ENCODE measurements at regions not wholly inside any gene's neighbourhood (a gene's known extent, or its start where the extent isn't known, plus 50 kb on each side); places are given as distances from the start of the nearest gene placed in this dataset.

DNA sequence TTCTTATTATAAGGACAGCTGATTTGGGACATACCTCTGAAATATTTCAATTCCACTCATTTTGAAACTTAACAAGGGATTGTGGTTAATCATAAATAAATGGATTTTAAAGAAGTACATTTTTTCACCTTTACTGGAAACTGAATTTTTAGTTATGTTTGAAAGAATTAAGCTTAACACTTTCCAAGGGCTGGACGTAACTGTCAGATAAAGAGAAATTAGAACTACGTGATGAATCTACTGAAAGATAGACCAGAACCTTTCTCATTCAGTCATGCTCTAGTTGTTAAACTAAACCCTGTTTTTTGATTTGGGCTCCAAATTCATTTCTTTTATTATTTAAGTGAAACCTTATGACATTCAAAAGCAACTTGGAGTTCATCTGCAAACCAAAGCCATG is 1892.1 kb upstream of the SEL1L start:
- 94 to 95% methylated on average over 2 of the region's 2 CpGs for WGBS, 2 donors
- ATAC-seq (no peak), FAIRE-seq (no peak), DNase-seq (no peak)
- Histone ChIP-seq H3K4me3 (no peak overlapping the region), H3K4me1 (no peaks in the 10 kb centered on the region), H3K36me3 (no peaks in the 10 kb centered on the region), H3K27me3 (no peaks in the 10 kb centered on the region), H3K27ac (no peak overlapping the region), H3K9me3 (no peaks in the 10 kb centered on the region)
- TF ChIP-seq, protein P1, sequence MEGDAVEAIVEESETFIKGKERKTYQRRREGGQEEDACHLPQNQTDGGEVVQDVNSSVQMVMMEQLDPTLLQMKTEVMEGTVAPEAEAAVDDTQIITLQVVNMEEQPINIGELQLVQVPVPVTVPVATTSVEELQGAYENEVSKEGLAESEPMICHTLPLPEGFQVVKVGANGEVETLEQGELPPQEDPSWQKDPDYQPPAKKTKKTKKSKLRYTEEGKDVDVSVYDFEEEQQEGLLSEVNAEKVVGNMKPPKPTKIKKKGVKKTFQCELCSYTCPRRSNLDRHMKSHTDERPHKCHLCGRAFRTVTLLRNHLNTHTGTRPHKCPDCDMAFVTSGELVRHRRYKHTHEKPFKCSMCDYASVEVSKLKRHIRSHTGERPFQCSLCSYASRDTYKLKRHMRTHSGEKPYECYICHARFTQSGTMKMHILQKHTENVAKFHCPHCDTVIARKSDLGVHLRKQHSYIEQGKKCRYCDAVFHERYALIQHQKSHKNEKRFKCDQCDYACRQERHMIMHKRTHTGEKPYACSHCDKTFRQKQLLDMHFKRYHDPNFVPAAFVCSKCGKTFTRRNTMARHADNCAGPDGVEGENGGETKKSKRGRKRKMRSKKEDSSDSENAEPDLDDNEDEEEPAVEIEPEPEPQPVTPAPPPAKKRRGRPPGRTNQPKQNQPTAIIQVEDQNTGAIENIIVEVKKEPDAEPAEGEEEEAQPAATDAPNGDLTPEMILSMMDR (IDR thresholded peaks at IDR 0.05): no peak
- intact Hi-C loops (cut with DNase I): no loop called here

DNA sequence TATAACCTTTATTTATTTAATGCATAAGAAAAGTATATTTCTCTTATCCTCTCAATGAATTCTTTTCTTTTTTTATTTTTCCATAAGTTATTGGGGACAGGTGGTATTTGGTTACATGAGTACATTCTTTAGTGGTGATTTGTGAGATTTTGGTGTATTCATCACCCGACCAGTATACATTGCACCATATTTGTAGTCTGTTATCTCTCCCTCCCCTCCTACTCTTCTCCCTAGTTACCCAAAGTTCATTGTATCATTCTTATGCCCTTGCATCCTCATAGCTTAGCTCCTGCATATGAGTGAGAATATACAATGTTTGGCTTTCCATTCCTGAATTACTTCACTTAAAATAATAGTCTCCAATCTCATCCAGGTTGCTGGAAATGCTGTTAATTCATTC is 1900.0 kb upstream of the SEL1L start:
- H3K27ac ChIP-seq: no peak overlapping the region
- WGBS, 2 donors: 42 to 60% methylated on average over 1 of the region's 1 CpG
- H3K27me3 ChIP-seq: no peaks in the 10 kb centered on the region
- intact Hi-C loops (cut with DNase I): no loop called here
- DNase-seq (no peak), FAIRE-seq (no peak), ATAC-seq (no peak)
- no peaks in the 10 kb centered on the region for H3K36me3 ChIP-seq
- no peaks in the 10 kb centered on the region for H3K4me1 ChIP-seq
- no peak overlapping the region for H3K4me3 ChIP-seq
- no peaks in the 10 kb centered on the region for H3K9me3 ChIP-seq
- TF ChIP-seq, protein P1 (IDR thresholded peaks at IDR 0.05): no peak

DNA sequence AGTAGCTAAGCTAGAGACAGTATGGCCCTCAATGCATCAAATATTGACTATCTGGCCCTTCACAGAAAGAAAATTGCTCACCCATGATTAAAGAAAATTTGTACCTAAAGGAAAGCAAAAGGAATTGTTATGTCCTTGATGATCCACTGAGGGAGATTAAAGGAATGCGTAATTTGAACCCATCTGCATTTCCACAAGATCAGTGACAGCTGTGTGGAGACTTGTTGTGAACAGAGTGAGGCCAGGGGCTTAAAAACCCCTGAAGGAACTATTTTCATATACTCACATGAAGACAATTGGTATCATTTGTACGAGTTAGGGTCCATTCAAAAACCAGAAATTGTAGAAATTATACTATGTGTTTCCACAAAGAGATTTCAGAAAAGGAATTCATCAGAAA is 1908.1 kb upstream of the SEL1L start:
- DNase-seq (no peak), FAIRE-seq (no peak), ATAC-seq (no peak)
- TF ChIP-seq, protein P1 (IDR thresholded peaks at IDR 0.05): no peak
- 74 to 86% methylated on average over 2 of the region's 2 CpGs for WGBS, 2 donors
- Histone ChIP-seq H3K27me3 (no peaks in the 10 kb centered on the region), H3K4me1 (no peaks in the 10 kb centered on the region), H3K9me3 (no peaks in the 10 kb centered on the region), H3K36me3 (no peaks in the 10 kb centered on the region), H3K27ac (no peak overlapping the region), H3K4me3 (no peak overlapping the region)
- intact Hi-C loops (cut with DNase I): no loop called here

DNA sequence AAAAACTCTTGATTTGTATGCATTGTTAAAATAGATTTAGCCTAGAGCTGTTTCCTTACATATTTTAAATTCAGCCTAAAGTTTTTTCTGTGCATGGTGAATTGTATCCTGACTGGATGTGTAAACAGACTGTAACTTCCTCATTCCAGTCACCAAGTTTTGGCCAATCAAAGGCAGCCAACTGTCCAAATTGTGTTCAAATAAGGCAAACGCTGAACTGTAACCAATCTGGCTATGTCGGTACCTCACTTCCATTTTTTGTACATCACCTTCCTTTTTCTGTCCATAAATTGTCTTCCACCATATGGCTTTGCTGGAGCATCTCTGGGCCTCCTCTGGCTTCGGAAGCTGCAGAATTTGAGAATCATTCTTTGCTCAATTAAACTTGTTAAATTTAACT is 1921.9 kb upstream of the SEL1L start:
- intact Hi-C loops (cut with DNase I): no loop called here
- FAIRE-seq (no peak), ATAC-seq (no peak), DNase-seq (no peak)
- Histone ChIP-seq H3K4me3 (no peak overlapping the region), H3K27ac (no peak overlapping the region), H3K9me3 (no peaks in the 10 kb centered on the region), H3K36me3 (no peaks in the 10 kb centered on the region), H3K27me3 (no peaks in the 10 kb centered on the region), H3K4me1 (no peaks in the 10 kb centered on the region)
- WGBS, 2 donors: 84 to 92% methylated on average over 3 of the region's 3 CpGs
- TF ChIP-seq, protein P1 (IDR thresholded peaks at IDR 0.05): no peak

DNA sequence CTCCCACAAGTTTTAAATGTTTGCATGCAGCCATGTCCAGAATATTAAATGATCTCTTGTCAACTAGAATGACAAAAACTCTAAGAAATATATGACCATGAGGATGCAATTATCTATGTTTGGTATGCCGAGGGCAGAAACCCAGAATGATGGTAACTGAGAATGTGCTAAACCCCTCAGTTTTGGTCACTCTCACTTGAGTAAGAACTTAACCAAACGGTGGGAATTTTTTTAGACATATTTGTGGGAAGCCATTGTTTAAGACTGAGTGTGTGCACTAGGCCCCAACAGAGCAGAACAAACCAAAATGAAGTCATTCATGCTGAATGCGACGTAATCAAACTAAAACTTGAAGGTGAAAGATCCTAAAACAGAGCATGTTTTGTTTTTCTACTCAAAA is 1927.9 kb upstream of the SEL1L start:
- ATAC-seq (no peak), DNase-seq (no peak), FAIRE-seq (no peak)
- TF ChIP-seq, protein P1 (IDR thresholded peaks at IDR 0.05): no peak
- Histone ChIP-seq H3K27ac (no peak overlapping the region), H3K36me3 (no peaks in the 10 kb centered on the region), H3K9me3 (no peaks in the 10 kb centered on the region), H3K4me3 (no peak overlapping the region), H3K27me3 (no peaks in the 10 kb centered on the region), H3K4me1 (no peaks in the 10 kb centered on the region)
- intact Hi-C loops (cut with DNase I): no loop called here
- WGBS, 2 donors: 85 to 91% methylated on average over 4 of the region's 4 CpGs
